Ovary (tissue), 7 donors: ENCODE measurements at regions not wholly inside any gene's neighbourhood (a gene's known extent, or its start where the extent isn't known, plus 50 kb on each side); places are given as distances from the start of the nearest gene placed in this dataset.

Experiments
- DNase-seq, 5 donors: peaks; one replicate each; pipeline ENCODE4 v3.0.0-alpha.2; 2019 to 2020
- H3K27ac ChIP-seq, 2 donors: fragments of 200-600 bp; one replicate each; pipeline versions ENCODE4 v1.5.1 to v1.8.0; 2019 to 2022
- H3K27me3 ChIP-seq: fragments of 200-600 bp; one replicate; pipeline ENCODE4 v1.8.0; 2022
- H3K36me3 ChIP-seq: fragments of 200-600 bp; sonication (generic); one replicate; pipeline ENCODE4 v1.5.1; 2019
- H3K4me1 ChIP-seq: one replicate; pipeline ENCODE4 v1.8.1; 2013; ENCODE audit warnings: mild to moderate bottlenecking, moderate library complexity; ENCODE audit not compliant: insufficient read depth
- H3K4me3 ChIP-seq: fragments of 200-600 bp; sonication (generic); one replicate; pipeline ENCODE4 v1.5.1; 2017
- H3K9me3 ChIP-seq, 2 donors: fragments of 200-600 bp in 1 of 2; sonication (generic) in 1 of 2; one replicate each; pipeline versions ENCODE4 v1.5.1 to v1.8.1; 2013 to 2019; ENCODE audit warnings: mild to moderate bottlenecking in 1 of 2, moderate library complexity in 1 of 2
- EP300 ChIP-seq: sonication (generic); formaldehyde crosslinking; IDR thresholded peaks from one replicate; pipeline ENCODE4 v1.6.1; 2017; ENCODE audit warnings: antibody characterized with exemption
- POLR2A ChIP-seq: fragments of 450-650 bp; IDR thresholded peaks from one replicate; pipeline ENCODE4 v1.6.1; 2017; ENCODE audit warnings: antibody characterized with exemption, mild to moderate bottlenecking, moderate library complexity
- WGBS, 3 donors: extraction: QIAGEN DNeasy Blood & Tissue Kit in 1 of 3; methylation state at CpG; one replicate each; pipeline versions ENCODE4 v1.1.5 to v1.1.7; 2013 to 2017; 5-methylcytosine and 5-hydroxymethylcytosine counted together
- intact Hi-C, 4 donors: fragments of 100-400 bp; cut with DNase I; formaldehyde crosslinking; loops; one replicate each; pipeline versions ENCODE4 v1.11.0 to v1.15.1; 2022 to 2023
- TF ChIP-seq, protein P1 (sequence below), 3 donors: fragments of 450-650 bp in 2 of 3; fragments of 200-600 bp in 1 of 3; IDR thresholded peaks; one replicate each; pipeline versions ENCODE4 v1.5.1 to v1.8.0; 2016 to 2022; ENCODE audit warnings: antibody characterized with exemption in 3 of 3, mild to moderate bottlenecking in 1 of 3
- donor health status: DM: no; HTN: no; CAD: no; lungs with moderate emphysema.
- donor health status: DM: no; HTN: no; CAD: no.
- donor health status: Bipolar disorder and iron deficiency.
- donor health status: DM: no; HTN: no; CAD: no.
- donor health status: DM: yes; HTN: yes; CAD: no.

DNA sequence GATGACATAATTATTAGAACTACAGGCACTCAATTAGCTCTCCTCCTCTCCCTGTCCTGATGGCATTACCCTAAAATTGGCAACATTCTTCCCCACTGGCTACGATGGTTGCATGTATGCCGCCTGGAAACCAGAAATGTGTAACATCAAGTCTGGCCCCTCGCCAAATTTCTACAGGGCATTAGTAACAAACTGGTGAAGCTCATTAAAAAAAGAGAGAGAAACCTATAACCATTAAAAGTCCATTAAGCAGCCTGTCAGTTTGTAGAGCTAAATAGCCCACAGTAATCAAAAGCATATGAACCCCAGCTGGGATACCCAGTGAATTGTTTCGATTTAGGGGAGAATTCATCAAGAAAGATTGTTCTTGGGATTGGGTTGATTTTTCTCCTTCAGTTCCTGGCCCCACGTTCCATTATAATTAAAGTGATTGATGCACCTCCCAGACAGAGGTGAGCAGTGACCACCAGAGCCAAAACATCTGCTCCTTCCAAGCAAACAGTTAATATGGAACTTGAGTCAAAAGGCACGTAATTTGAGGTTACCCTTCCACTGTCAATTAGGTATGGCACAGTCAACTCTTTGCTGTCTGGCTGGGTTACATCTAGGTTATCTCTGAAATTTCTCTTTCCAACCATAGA, 208.6 kb downstream of the C1D start:
- no peaks in the 10 kb centered on the region for H3K27me3 ChIP-seq
- TF ChIP-seq EP300: no peak
- TF ChIP-seq, protein P1, sequence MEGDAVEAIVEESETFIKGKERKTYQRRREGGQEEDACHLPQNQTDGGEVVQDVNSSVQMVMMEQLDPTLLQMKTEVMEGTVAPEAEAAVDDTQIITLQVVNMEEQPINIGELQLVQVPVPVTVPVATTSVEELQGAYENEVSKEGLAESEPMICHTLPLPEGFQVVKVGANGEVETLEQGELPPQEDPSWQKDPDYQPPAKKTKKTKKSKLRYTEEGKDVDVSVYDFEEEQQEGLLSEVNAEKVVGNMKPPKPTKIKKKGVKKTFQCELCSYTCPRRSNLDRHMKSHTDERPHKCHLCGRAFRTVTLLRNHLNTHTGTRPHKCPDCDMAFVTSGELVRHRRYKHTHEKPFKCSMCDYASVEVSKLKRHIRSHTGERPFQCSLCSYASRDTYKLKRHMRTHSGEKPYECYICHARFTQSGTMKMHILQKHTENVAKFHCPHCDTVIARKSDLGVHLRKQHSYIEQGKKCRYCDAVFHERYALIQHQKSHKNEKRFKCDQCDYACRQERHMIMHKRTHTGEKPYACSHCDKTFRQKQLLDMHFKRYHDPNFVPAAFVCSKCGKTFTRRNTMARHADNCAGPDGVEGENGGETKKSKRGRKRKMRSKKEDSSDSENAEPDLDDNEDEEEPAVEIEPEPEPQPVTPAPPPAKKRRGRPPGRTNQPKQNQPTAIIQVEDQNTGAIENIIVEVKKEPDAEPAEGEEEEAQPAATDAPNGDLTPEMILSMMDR (IDR thresholded peaks at IDR 0.05): no peak
- DNase-seq: peak in 1 of 5 donors; percentile 16
- peaks cover 0 to under 1% of the 10 kb centered on the region in 2 donors for H3K9me3 ChIP-seq
- no peak overlapping the region for H3K4me3 ChIP-seq
- intact Hi-C loops: no loop called here
- H3K27ac ChIP-seq: no peak overlapping the region
- 53 to 63% (median 62%) methylated on average over 6 of the region's 6 CpGs for WGBS, 3 donors
- no peaks in the 10 kb centered on the region for H3K4me1 ChIP-seq
- H3K36me3 ChIP-seq: no peaks in the 10 kb centered on the region

DNA sequence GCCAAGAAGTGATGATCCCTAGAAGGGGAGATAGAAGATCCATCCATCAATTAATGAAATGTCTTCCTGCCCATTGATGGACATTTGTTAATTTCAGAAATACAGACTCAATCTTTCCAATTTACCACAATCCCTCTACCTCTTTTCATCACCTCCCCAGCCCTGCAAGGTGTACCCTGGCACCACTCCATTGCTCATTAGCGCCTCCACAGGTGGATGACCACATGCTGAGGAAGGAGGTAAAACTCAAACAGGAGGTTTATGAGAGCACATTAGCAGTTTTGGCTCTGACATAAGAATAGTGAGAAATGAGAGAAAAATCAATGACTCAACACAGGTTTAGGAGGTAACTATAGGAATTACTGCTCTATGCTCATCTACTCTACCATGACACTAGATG, 208.0 kb downstream of the C1D start:
- H3K4me1 ChIP-seq: no peaks in the 10 kb centered on the region
- DNase-seq: no peak
- H3K4me3 ChIP-seq: no peak overlapping the region
- intact Hi-C loops: no loop called here
- no peaks in the 10 kb centered on the region for H3K36me3 ChIP-seq
- 68 to 77% (median 73%) methylated on average over 1 of the region's 1 CpG for WGBS, 3 donors
- no peaks in the 10 kb centered on the region for H3K27me3 ChIP-seq
- peaks cover 0 to 5% of the 10 kb centered on the region in 2 donors for H3K9me3 ChIP-seq
- no peak for TF ChIP-seq EP300
- TF ChIP-seq, protein P1 (IDR thresholded peaks at IDR 0.05): no peak
- TF ChIP-seq POLR2A: no peak
- H3K27ac ChIP-seq: no peak overlapping the region

DNA sequence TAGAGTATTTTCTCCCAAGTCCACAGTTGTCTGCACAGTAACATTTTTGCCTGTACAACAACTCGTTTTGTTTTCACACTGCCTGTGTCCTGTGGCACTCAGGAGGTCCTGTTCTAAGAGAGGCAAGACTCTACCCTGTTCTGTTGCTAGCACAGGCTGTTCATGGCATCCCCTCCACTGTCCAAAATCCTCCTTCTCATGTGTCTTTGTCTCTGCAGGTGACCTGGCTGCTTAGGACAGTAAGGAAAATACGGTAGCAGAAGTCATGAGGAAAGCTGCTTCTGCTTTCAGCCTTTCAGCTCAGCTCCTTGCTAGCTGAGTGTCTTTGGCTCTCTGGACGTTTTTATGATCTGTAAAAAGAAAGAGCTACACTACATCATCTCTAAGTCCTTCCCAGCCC, 205.9 kb downstream of the C1D start:
- intact Hi-C loops: no loop called here
- Histone ChIP-seq H3K9me3 (peaks cover 0 to 5% of the 10 kb centered on the region in 2 donors), H3K4me1 (no peaks in the 10 kb centered on the region), H3K27ac (no peak overlapping the region), H3K36me3 (no peaks in the 10 kb centered on the region), H3K27me3 (no peaks in the 10 kb centered on the region), H3K4me3 (no peak overlapping the region)
- no peak for TF ChIP-seq POLR2A
- TF ChIP-seq, protein P1 (IDR thresholded peaks at IDR 0.05): no peak
- TF ChIP-seq EP300: no peak
- WGBS, 3 donors: 45 to 50% (median 47%) methylated on average over 3 of the region's 3 CpGs
- no peak for DNase-seq

DNA sequence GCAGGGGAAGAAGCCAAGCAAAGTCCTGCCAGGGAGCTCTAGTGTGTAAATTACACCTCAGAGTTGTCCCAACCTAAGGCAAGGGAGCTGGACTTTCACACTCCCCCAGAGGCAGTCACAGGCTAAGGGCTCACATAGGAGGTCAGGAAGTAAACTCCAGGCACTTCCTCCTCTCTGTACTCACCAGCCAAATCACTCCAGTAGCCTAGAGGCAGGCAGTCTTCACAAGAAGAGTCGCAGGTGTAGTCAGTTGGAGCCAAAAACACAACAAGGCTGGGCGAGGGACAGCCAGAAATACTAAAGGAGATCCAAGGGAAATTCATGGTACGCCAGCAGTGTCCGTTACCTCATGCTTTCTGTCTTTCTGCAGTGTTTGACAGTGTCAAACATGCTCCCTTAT, 205.0 kb downstream of the C1D start:
- no peak overlapping the region for H3K4me3 ChIP-seq
- WGBS, 3 donors: 83 to 86% (median 83%) methylated on average over 4 of the region's 4 CpGs
- no peaks in the 10 kb centered on the region for H3K4me1 ChIP-seq
- H3K9me3 ChIP-seq: peaks cover 0 to 5% of the 10 kb centered on the region in 2 donors
- no peaks in the 10 kb centered on the region for H3K27me3 ChIP-seq
- no peak for DNase-seq
- TF ChIP-seq POLR2A (no peak), EP300 (no peak)
- TF ChIP-seq, protein P1 (IDR thresholded peaks at IDR 0.05): no peak
- no peaks in the 10 kb centered on the region for H3K36me3 ChIP-seq
- no peak overlapping the region for H3K27ac ChIP-seq
- intact Hi-C loops: no loop called here
